ENCODE measurements at regions not wholly inside any gene's neighbourhood (a gene's known extent, or its start where the extent isn't known, plus 50 kb on each side); places are given as distances from the start of the nearest gene placed in this dataset.

DNA sequence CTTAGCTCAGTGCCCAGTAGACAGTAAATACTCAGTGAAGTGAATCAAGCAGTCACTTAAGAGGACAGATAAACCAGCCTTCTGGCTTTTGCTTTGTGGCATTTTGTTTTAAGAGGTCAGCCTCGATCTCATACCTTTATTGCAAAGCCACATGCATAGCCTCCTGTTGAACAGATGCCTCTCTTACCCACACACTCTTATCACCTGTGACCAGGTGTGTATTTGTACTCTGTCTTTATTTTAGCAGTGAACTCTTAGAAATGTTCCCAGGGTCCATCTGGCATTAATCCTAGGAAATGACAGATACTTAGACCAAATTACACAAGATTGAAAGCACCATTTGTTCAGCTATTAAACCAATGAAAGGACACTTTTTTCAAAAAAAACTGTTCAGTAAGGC lies 1426.5 kb downstream of the CDH11 start:
- in situ Hi-C loops (cut with HindIII; ENCODE audit: low sequenced_read_pairs): no loop called here
- DNase-seq (ENCODE audit: low read depth, low spot score): no peak
- H3K4me3 ChIP-seq (ENCODE audit: low read depth, low read length): no peak overlapping the region
- TF ChIP-seq, protein P1, sequence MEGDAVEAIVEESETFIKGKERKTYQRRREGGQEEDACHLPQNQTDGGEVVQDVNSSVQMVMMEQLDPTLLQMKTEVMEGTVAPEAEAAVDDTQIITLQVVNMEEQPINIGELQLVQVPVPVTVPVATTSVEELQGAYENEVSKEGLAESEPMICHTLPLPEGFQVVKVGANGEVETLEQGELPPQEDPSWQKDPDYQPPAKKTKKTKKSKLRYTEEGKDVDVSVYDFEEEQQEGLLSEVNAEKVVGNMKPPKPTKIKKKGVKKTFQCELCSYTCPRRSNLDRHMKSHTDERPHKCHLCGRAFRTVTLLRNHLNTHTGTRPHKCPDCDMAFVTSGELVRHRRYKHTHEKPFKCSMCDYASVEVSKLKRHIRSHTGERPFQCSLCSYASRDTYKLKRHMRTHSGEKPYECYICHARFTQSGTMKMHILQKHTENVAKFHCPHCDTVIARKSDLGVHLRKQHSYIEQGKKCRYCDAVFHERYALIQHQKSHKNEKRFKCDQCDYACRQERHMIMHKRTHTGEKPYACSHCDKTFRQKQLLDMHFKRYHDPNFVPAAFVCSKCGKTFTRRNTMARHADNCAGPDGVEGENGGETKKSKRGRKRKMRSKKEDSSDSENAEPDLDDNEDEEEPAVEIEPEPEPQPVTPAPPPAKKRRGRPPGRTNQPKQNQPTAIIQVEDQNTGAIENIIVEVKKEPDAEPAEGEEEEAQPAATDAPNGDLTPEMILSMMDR (IDR thresholded peaks at IDR 0.05; ENCODE audit: low read depth, low read length): no peak

DNA sequence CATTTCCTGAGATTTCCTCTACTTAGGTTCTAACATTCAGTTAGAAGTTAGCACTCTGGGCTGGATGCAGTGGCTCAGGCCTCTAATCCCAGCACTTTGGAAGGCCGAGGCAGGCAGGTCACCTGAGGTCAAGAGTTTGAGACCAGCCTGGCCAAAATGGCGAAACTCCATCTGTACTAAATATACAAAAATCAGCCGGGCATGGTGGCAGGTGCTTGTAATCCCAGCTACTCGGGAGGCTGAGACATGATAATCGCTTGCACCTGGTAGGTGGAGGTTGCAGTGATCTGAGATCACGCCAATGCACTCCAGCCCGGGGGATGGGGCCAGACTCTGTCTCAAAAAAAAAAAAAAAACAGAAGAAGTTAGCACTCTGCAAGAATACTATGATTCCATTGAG lies 1430.9 kb downstream of the CDH11 start:
- no peak overlapping the region for H3K4me3 ChIP-seq (ENCODE audit: low read depth, low read length)
- in situ Hi-C loops (cut with HindIII; ENCODE audit: low sequenced_read_pairs): no loop called here
- DNase-seq (ENCODE audit: low read depth, low spot score): no peak
- TF ChIP-seq, protein P1 (IDR thresholded peaks at IDR 0.05; ENCODE audit: low read depth, low read length): no peak

DNA sequence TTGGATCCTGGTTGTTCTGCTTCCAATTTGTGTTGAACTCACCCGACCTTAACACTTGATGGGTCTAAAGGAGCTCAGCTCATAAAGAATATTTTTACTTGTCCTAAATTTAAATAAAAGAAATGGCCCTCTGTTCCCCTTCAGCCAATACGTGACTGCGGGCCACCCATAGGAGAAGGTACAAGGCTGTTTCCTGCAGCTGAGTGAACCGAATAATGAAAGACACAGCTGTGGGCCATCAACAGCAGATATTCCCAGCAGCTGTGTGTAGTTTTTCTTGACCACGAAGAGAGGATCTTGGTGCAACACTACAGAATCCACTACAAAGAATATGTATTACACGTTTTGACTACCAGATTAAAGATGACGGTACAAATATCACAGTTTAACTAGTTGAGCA lies 1431.6 kb downstream of the CDH11 start:
- in situ Hi-C loops (cut with HindIII; ENCODE audit: low sequenced_read_pairs): no loop called here
- no peak for DNase-seq (ENCODE audit: low read depth, low spot score)
- TF ChIP-seq, protein P1 (IDR thresholded peaks at IDR 0.05; ENCODE audit: low read depth, low read length): no peak
- no peak overlapping the region for H3K4me3 ChIP-seq (ENCODE audit: low read depth, low read length)

DNA sequence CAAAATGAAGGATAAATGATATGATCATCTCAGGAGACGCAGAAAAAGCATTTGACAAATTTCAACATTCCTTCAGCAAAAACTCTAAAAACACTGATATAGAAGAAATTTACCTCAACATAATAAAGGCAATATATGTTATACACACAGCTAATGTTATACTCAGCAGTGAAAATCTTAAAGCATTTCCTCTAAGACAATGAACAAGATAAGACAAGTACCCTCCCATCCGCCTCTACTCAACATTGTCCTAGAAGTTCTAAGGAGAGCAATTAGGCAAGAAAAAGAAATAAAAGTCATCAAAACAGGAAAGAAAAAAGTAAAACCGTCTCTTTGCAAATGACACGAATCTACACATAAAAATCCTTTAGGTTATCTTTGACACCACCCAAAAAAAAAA lies 1432.8 kb downstream of the CDH11 start:
- TF ChIP-seq, protein P1 (IDR thresholded peaks at IDR 0.05; ENCODE audit: low read depth, low read length): no peak
- no peak for DNase-seq (ENCODE audit: low read depth, low spot score)
- in situ Hi-C loops (cut with HindIII; ENCODE audit: low sequenced_read_pairs): no loop called here
- H3K4me3 ChIP-seq (ENCODE audit: low read depth, low read length): no peak overlapping the region

DNA sequence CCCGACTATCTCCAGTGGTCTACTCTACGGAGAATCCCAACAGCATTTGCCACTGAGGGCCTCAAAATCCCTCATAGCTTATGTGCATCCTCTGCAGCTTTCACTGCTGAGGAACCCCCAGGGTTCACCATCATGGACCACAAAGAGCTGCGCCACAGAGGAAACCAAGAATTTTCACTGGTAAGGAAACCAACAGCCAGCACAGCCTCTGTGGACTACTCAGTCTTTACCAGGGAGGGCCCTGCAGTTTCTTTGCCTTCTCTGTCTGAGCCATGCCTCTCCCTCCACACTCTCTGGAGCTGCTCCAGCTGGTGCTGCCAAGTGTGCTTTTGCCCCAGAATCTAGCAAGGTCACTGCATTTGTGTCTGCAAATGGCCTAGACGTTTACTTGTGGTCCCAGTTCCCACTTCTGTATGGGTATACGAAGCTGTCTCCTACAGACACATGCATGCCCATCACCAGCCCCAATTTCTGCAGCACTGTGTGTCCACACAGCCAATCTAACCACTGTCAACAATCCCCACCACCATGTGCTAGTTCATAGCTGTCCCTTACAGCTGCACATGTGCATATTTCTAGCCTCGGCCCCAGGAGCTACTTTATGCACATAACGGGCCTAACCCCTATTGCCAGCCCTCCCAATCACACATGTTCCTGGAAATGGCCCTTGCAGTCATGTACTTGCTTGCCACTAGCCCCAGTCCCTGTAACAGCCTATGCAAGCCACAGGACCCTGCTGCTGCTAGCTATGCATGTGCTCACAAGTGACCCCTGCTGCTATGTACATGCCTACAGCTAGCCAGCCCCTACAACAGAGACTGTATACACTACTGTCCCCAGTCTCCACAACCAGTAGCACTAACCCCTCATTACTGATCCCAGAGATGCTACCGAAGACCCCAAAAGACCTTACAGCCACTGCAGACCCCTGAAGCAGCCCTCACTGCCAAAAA lies 1437.4 kb downstream of the CDH11 start:
- in situ Hi-C loops (cut with HindIII; ENCODE audit: low sequenced_read_pairs): no loop called here
- no peak overlapping the region for H3K4me3 ChIP-seq (ENCODE audit: low read depth, low read length)
- no peak for DNase-seq (ENCODE audit: low read depth, low spot score)
- TF ChIP-seq, protein P1 (IDR thresholded peaks at IDR 0.05; ENCODE audit: low read depth, low read length): no peak

DNA sequence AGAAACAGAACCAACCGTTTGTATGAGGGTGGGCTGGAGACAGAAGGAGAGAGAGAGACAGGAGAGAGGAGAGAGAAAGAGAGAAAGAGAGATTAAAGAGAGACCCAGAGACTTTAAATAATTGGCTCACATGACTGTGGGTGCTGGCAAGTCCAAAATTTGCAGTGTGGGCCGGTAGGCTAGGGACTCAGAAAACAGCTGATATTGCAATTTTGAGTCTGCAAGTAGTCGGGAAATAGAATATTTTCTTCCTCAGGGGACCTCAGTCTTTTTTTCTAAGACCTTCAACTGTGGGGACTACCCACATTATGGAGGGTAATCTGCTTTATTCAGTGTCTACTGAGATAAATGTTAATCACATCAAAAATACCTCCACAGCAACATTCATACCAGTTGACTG lies 1439.0 kb downstream of the CDH11 start:
- in situ Hi-C loops (cut with HindIII; ENCODE audit: low sequenced_read_pairs): no loop called here
- no peak overlapping the region for H3K4me3 ChIP-seq (ENCODE audit: low read depth, low read length)
- TF ChIP-seq, protein P1 (IDR thresholded peaks at IDR 0.05; ENCODE audit: low read depth, low read length): no peak
- no peak for DNase-seq (ENCODE audit: low read depth, low spot score)
